EL (cell line): ENCODE measurements at regions not wholly inside any gene's neighbourhood (a gene's known extent, or its start where the extent isn't known, plus 50 kb on each side); places are given as distances from the start of the nearest gene placed in this dataset.

Experiments used
- DNase-seq: peaks from one replicate; pipeline ENCODE4 v3.0.0-alpha.2; 2016

DNA sequence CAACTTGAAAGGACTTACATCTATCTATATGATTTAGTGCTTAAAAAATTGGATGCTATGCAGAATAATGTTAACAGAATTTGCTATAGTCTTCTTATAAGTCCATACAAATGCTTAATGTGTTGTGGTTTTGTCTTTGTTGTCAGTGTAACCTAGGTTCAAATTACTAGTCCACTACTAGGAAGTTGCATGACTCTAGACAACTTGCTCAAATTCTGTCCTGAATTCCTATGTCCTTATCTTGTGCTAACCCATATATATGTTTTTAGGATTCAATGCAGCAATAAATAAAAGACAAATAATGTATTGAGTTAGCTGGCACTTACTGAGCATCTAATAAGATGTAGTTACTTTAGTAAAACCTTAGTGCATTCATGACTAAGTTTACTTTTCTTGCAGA lies 276.5 kb upstream of the KCNMB2 start:
- DNase-seq: no peak

DNA sequence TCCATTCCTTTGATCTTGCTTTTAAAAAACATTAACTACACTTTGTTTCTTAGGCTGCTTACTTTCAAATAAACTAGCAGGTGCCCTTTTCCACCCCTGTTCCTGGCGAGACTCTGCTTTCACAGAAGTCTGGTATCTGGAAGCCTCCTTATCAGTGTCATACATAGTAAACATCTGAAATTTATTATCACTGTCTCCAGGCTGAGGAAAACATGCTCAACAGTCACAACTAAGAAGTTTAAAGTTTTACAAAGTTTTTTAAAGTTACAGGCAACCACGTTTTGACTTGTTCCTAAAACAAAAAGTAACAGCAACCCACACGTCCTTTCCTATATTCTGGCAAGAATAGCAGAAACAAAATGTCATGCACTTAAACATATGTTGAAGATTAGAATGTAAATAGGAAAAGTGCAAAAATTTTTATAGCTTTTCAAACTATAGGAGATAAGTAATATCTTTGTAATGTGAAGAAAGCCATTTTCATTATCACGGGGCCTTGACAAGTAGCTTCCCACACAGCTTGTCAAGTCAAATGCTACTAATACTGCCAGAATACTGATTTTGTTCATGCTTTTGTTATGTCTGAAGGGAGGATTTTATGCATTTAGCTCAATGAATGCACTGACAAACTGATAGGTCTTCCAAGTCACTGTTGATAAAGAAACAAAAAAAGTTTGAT lies 275.2 kb upstream of the KCNMB2 start:
- no peak for DNase-seq

DNA sequence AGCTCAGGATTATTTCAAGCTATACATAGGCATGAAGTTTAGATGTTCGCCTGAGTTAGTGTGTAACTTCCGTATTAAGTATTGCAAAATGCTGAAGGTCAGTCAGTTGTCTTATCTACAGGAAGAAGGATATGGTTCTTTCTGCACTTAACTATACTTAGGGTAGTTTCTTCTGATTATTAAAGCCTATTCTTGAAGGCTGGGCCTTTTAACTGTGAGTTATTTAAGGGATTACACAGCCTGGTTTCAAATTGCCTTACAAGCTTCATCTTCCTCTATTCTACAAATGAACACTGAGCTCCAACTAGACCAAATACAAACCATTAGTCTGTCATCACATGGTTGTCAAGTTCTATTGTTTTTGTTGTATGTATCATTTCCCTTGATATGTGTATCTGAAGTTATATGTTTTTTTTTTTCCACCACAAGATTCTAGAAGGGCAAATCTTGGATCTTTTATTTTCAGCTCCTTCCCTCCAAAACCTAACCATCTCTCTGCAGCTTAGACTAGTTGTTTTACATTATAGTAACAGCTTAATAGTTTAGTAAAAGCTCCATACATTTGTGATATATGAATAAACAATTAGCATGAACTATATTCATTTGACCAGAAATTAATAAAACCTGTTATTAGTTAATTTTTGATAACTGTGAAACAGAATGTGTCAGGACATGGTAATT lies 272.9 kb upstream of the KCNMB2 start:
- DNase-seq: no peak

DNA sequence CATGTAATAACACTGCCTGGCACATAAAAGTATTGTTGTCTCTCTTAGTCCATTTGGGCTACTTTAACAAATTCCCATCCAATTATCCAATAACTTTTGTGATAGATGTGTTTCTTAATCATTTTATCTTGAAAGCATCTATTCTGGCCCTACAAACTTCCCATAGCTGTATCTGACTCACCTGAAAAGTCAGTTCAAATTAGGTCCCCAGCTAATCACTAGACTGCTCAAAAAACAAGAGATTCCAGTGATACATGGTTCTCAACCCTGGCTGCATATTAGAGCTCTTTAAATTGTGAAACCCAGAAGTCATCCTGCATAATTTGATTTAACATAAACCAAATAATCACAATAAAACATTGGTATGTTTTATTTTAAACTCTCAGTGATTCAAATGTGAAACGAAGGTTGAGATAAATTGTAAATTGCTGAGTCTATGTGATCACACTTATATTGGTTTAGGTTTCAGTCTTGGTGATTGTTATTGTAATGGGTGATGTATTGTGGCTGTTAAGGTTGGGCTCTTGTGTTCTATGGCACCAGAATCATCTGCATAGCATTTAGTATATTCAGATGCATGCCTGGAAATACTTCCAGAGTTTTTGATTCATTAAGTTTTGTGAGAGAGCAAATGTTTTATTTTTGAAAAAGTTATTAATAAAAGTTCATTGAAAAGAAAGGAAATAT lies 268.9 kb upstream of the KCNMB2 start:
- DNase-seq: no peak

DNA sequence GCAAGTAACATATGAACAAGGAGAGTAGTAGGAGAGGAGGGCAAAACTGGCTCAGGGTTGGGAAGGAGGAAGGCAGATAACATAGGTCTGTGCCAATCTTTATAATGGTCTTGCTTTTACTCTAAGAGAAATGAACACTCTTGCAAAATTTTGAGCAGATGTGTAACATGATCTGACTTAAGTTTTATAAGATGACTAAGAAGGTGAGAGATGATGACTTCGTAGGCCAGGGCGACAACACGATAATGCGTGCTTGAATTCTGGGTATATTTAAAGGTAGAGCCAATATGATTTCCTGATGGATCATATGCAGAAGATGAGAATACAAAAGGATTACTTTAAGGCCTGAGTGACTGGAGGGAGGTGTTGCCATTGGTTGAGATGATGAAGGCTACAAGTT lies 265.4 kb upstream of the KCNMB2 start:
- DNase-seq: no peak

DNA sequence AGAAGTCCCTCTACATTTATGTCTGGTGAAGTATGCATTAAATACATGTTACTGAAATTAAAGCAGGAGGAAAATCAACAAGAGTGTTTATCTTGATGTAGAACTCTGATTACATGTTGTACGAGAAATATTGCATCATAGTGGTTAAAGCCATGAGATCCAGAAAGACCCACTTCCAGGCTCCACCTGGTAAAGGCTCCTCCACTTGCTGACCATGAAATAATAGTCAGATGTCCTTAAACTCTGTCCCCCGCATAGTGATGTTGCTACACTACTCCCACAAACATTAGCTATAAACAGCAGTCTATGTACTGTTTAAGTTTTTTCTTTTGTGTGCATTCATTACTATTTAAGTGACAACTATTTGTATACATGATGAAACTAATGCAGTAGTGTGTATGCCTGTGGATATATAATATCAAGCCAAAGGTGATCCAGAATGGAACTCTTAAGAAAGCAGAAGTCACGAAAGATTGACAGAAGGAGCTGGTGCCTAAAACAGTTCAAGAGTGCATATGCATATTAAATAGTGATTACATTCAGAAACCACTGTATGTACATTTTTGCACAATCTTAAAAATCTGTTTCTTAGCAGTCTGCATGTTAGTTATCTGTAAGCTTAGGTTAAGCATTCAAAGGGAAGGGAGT lies 264.4 kb upstream of the KCNMB2 start:
- DNase-seq: no peak

DNA sequence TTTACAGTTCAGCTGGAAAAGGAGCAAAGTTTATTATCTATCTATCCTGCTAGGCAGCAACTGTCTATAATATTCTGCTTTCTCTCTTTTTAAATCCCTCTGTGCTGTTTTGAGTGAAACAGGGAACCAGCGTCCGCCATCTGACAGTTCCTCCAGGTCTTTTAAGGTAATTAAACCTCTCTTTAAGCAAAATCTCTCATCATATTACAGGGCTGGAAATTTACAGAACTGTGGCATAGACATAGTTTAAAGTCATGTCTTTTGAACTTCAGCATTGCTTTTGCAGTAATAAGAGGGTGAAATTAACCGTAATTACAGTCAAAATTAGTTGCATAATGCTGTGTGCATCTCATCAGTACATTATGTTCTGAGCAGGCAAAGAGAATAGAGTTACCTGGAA lies 263.4 kb upstream of the KCNMB2 start:
- no peak for DNase-seq

DNA sequence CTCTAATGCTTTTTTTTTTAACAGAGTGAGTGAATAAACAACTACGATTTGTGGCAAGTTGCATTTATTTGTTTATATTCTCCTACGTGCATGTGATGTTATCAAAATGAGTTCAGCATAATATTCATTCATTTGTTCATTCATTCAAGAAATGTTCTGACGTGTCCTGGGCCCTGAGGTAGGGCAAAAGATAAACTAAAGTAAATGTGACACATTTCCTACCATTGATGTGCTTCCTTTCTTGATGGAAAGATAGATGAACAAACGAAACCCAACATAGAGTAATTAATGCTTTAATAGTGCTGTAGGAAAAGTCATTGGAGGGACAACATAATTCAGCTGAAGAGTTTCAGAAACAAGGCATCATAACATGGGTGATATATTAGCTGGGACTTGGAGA lies 261.5 kb upstream of the KCNMB2 start:
- no peak for DNase-seq

DNA sequence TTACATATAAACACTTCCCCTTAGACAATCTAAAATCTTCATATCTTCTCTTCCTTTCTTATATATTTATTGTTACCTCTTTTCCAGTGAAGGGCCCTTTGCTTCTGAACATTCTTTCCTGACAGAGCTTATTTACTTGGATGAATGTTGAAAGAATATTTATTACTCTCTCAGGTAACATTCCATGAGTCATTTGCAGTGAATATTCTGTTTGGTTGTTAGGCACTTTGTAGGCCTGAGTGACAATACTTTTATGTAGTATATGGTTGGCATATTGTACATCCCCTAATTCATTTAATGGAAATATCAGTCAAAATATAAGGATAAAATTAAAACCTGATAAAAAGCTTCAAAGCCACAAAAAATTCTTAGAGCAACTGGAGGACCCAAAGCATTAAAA lies 260.9 kb upstream of the KCNMB2 start:
- DNase-seq: no peak

DNA sequence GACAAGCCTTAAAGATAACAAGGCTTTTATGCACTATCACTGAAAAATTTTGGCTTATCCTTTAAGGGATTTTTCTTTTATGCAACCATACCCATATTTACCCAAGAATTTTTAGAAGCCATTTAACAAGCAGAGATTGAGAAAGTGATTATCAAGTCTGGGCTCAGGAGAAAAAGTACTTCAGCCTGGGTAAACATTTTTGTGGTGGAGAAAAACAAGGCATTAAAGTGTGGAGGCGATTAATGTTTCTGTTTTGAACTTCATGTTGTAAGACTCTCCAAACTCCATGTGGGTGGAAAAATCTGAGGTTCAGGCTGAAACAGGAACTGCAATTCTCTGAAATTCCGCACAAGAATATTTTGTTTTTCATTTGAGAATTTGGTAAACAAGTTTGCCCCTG lies 260.4 kb upstream of the KCNMB2 start:
- DNase-seq: no peak

DNA sequence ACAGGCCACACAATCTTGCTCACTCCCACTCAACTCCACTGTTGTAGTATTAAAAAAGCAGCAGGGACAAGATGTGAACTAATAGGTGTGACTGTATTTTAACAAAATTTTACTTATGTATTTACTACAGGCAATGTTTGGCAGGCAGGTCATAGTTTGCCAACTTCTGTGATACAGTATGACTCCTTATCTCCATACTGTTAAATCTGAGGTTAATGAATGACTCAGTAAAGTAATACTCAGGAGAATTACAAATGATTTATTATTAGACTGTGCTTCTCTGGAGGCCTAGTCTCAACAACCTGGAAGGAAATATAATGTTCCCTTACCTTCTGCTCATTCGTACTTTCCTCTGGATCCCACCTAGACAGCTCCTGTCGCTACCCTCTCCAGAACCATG lies 258.6 kb upstream of the KCNMB2 start:
- no peak for DNase-seq

DNA sequence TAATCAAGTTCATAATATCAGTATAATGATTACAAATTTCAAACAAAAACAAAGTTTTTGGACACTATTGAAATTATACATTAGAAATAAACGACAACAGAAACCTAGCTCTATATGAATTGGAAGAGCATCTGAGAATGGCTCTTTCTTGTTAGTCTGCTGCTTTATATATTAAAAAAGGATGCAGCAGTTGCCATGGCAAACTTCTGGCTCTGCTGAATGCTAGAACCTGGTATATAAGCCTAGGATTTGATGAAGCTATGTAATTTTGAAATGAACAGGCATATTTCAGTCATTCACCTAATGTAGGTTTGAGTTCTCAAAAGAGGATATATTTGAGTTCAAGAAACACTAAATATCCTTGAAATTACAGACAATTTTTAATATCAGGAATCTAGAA lies 252.7 kb upstream of the KCNMB2 start:
- no peak for DNase-seq

DNA sequence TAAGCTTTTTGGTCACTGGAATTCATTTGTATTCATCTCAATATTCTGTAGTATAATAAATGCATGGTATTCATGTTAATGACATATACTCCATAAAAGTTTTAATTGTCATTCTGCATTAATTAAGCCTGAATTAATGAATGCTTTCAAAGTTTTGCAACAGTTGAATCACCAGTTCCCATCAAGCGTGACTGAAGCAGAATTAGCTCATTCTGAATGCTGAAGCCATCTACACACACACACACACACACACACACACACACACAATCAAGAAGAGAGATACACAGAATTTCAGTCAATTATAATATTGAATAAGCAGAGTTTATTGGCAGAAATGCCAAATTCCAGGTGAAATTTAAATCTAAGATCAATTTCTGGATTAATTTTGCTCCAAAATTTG lies 252.1 kb upstream of the KCNMB2 start:
- no peak for DNase-seq

DNA sequence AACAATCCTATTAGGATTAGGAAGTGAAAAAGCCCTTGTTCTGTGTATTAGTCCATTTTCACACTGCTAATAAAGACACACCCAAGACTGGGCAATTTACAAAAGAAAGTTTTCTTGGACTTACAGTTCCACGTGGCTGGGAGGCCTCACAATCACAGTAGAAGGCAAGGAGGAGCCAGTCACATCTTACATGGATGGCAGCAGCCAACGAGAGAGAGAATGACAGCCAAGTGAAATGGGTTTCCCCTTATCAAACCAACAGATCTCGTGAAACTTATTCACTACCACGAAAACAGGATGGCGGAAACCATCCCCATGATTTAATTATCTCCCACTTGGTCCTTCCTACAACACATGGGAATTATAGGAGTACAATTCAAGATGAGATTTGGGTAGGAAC lies 248.2 kb upstream of the KCNMB2 start:
- DNase-seq: no peak

DNA sequence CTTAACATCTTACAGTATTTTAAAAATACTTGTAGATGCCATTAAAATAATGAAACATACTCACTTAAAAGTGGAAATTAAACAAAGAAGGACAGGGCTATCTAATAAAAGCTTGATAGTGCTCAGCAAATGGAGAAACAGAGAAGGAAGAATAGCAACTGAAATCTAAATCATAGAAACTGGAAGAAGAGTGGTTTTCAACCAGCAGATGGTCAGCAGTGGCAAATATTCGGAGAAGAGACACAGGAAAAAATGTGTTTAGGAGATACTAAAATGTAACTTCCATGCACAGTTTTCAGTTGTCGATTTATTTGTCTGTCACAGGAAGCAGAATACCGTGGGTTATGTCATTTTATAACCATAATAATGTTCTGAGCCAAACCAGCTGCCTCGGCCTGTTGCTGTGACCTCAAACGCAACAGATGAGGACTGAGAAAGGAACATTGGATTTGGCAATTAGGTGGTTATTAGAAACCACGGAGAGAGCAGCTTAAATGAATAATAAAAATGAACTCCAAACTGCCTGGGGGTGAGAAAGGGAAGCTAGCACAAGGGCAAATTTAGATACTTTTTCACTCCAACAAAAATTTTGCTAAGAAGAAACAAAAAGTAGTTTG lies 246.6 kb upstream of the KCNMB2 start:
- no peak for DNase-seq

DNA sequence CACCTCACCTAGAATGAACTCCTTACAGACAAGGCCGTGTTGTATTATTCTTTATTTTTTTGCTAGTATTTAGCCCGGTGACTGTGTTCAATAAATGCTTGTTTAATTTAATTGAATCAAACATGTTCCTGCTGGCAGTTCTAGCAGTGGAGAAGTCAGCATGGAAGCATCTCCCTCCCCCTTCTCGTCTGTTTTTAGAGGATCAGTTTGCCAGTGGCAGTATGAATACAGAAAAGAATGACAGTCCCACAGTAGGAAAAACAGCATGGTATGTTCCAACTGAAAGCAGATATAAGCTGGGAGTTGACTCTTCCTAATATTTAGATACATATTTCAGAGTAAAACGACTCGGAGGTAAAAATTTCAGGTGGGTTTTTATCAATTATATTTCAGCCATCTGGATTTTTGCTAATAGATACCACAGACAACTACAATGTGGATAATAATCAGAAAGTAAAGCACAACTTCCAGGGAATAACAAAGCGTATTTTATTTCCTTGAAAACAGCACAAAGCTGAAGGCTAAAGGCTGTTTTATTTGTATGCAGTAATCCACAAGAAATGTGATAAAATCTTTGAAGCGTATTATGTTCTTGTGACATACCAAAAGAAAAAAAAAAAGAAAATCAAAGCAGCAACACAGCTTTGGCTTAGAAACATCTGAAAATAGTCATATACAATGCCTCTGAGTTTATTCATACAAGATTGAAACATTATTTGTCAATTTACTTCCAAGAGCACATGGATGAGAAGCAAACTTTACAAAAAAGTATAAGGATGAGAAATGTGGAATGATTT lies 244.5 kb upstream of the KCNMB2 start:
- DNase-seq: no peak

DNA sequence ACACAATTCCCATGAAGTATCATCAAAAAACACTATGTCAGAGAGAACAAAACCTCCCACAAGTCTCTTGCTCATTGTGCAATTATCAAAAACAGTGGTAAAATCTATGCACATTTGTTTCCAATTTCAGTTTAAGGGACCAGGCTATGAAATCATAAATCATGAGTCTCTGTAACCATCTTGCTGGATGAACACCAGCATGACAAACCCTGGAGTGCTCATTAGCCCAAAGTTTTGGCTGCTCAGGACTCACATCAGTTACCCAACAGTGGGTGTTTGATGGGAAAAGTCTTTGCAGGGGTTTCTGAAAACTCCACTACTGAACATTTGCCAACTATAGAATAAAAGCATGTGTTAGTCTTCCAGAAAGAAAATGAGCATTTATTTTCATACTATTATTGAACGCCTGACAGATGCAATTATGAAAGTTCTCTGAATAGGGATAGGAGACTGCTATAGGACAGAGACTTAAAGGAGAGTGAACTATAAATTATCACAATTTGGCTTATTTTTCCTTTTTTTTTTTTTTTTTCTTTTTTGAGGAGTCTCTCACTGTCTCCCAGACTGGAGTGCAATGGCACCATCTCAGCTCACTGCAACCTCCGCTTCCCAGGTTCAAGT lies 240.8 kb upstream of the KCNMB2 start:
- peak; percentile 54 for DNase-seq

DNA sequence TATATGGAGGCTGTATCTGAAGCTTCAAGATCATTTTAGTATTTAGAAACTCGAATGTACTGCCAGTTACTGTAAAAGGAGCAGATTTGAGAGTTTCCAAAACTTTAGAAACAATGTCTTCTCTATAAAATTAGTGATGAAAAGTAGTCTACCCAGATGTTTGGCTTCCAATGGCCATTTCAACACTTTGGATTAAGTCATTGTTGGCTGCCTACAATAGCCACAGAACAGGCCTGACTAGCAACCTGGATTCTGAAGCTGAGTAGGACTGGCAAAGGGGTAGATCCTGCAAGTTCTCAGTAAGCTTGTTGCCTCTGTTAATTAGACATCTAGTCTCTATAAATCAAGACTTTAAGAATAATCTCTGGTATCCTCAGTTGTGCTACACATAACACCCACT lies 239.0 kb upstream of the KCNMB2 start:
- no peak for DNase-seq

DNA sequence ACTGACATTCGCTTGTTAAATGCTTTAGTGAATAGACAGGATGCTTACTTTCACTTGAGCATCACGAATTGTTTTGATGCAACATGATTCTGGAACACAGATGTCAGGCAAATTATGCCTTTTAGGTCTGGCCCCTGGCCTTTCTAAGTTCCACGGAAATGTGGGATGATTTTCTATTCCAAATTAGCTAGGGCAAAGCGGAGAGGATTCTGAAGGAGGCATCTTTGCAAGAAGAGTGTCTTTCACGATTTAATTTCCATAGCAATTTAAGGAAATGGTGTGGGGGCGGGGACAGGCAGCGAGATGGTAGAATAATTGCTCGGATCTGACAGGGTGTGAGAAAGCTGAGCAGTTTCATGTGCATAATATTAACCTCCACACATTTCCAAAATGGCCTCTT lies 238.5 kb upstream of the KCNMB2 start:
- DNase-seq: no peak

DNA sequence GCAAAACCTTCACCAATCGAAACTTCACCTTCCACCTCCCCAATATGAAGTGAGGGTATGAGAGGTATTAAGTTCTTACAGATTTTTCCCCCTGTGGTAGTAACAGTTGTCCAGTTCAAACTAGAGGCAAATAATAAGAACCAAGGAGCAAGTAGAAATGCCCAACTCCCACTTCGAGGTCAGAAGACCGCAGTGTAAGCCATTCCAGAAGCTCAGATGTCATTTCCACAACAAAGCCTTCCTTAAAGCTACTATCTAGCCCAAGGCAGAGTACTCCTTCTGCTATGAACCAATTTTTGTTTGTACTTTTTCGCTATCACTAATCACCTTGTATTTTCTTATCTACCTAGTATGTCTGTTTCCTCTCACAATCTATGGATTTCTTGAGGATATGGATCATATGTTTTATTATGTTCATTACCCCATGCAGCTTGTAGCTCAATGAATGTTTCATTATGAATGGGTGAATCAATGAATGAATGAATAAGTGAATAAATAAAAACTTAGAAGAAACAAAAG lies 235.7 kb upstream of the KCNMB2 start:
- DNase-seq: no peak

DNA sequence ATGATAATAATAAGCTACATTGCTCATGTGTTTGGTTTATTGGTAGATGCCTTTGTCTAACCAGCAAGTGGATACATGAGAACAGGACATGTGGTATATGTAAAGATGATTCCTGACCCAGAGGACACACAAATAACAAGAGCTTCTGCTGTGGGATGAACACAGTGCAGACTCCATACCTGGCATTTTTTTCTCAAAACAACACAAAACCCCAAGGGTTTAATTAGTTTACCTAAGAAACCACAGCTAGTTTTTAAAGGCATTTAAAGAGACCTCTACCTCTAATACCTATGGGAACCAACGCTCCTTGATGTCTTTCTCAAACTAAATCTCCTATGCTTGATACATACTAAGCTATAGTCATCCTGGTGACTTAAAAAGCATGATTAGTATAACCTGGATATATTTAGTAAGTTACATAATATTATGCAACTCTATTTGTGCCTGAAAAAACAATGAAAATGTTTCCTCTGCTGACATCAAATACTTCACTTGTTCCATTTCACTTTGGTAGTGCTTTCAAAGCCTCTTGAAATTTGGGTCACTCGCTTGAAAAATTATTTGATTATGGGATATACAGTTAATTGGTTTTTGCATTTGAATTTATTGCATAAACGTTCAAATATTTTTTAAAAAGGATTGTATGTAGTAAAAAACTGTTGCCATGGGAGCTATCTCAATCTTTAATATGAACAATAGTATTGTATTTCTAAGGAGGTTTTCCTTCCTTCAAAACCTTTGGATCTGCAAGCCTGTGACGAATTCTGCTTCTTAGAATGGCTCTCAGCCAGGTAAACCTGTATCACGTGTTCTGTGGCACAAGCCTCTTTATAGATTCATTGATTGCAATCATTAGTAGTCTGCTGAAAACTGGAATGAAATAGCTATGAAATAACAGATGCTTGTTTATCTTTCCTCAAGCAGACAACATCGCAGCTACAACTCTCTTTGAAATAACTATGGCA lies 233.0 kb upstream of the KCNMB2 start:
- no peak for DNase-seq
